ENCODE measurements at regions not wholly inside any gene's neighbourhood (a gene's known extent, or its start where the extent isn't known, plus 50 kb on each side); places are given as distances from the start of the nearest gene placed in this dataset.

- H4K20me1 ChIP-seq (ENCODE audit: insufficient read depth) = no peaks in the 10 kb centered on the region
- no peak for TF ChIP-seq CTCF (conservative IDR thresholded peaks at IDR 0.05; ENCODE audit: low read depth, low read length)
- H2AFZ ChIP-seq (ENCODE audit: low read depth) = no peak overlapping the region
- H3K4me2 ChIP-seq = no peak overlapping the region
- H3K79me2 ChIP-seq (ENCODE audit: insufficient read depth, low read depth) = no peaks in the 10 kb centered on the region
- no peaks in the 10 kb centered on the region for H3K27me3 ChIP-seq (ENCODE audit: insufficient read depth, low read depth)
- no peaks in the 10 kb centered on the region for H3K36me3 ChIP-seq (ENCODE audit: insufficient read depth)
- no peak overlapping the region for H3K4me3 ChIP-seq (IDR thresholded peaks at IDR 0.05; ENCODE audit: insufficient read depth, low read depth, low read length)
- no peak overlapping the region for H3K9ac ChIP-seq
- H3K4me1 ChIP-seq (ENCODE audit: low read depth, poor library complexity, severe bottlenecking) = peaks cover 31% of the 10 kb centered on the region
- no peak overlapping the region for H3K27ac ChIP-seq
These were observed 68.4 kb upstream of the DUSP5 start for GRCh38 chr10:110429301-110429700.

GRCh38 chr10:110430340-110431273, 67.1 kb upstream of the DUSP5 start:
- Histone ChIP-seq H3K27ac (no peak overlapping the region), H3K4me2 (no peak overlapping the region), H3K9ac (no peak overlapping the region), H4K20me1 (ENCODE audit: insufficient read depth) (no peaks in the 10 kb centered on the region), H2AFZ (ENCODE audit: low read depth) (no peak overlapping the region), H3K27me3 (ENCODE audit: insufficient read depth, low read depth) (no peaks in the 10 kb centered on the region), H3K4me1 (ENCODE audit: low read depth, poor library complexity, severe bottlenecking) (peaks cover 18% of the 10 kb centered on the region), H3K79me2 (ENCODE audit: insufficient read depth, low read depth) (no peaks in the 10 kb centered on the region), H3K36me3 (ENCODE audit: insufficient read depth) (no peaks in the 10 kb centered on the region), H3K4me3 (IDR thresholded peaks at IDR 0.05; ENCODE audit: insufficient read depth, low read depth, low read length) (no peak overlapping the region)
- TF ChIP-seq CTCF (conservative IDR thresholded peaks at IDR 0.05; ENCODE audit: low read depth, low read length) = no peak

GRCh38 chr10:110431659-110432058, 66.0 kb upstream of the DUSP5 start:
- TF ChIP-seq CTCF (conservative IDR thresholded peaks at IDR 0.05; ENCODE audit: low read depth, low read length) = no peak
- H4K20me1 ChIP-seq (ENCODE audit: insufficient read depth) = no peaks in the 10 kb centered on the region
- H3K4me2 ChIP-seq = no peak overlapping the region
- H2AFZ ChIP-seq (ENCODE audit: low read depth) = no peak overlapping the region
- H3K27ac ChIP-seq = no peak overlapping the region
- no peak overlapping the region for H3K4me3 ChIP-seq (IDR thresholded peaks at IDR 0.05; ENCODE audit: insufficient read depth, low read depth, low read length)
- no peaks in the 10 kb centered on the region for H3K27me3 ChIP-seq (ENCODE audit: insufficient read depth, low read depth)
- H3K9ac ChIP-seq = no peak overlapping the region
- H3K4me1 ChIP-seq (ENCODE audit: low read depth, poor library complexity, severe bottlenecking) = peaks cover 8% of the 10 kb centered on the region
- no peaks in the 10 kb centered on the region for H3K36me3 ChIP-seq (ENCODE audit: insufficient read depth)
- H3K79me2 ChIP-seq (ENCODE audit: insufficient read depth, low read depth) = no peaks in the 10 kb centered on the region

GRCh38 chr10:110432084-110432483, 65.6 kb upstream of the DUSP5 start:
- Histone ChIP-seq H3K27ac (no peak overlapping the region), H3K4me3 (IDR thresholded peaks at IDR 0.05; ENCODE audit: insufficient read depth, low read depth, low read length) (no peak overlapping the region), H2AFZ (ENCODE audit: low read depth) (no peak overlapping the region), H4K20me1 (ENCODE audit: insufficient read depth) (no peaks in the 10 kb centered on the region), H3K27me3 (ENCODE audit: insufficient read depth, low read depth) (no peaks in the 10 kb centered on the region), H3K36me3 (ENCODE audit: insufficient read depth) (no peaks in the 10 kb centered on the region), H3K4me2 (no peak overlapping the region), H3K4me1 (ENCODE audit: low read depth, poor library complexity, severe bottlenecking) (peaks cover 7% of the 10 kb centered on the region), H3K79me2 (ENCODE audit: insufficient read depth, low read depth) (no peaks in the 10 kb centered on the region), H3K9ac (no peak overlapping the region)
- TF ChIP-seq CTCF (conservative IDR thresholded peaks at IDR 0.05; ENCODE audit: low read depth, low read length) = no peak
